ENCODE measurements at regions not wholly inside any gene's neighbourhood (a gene's known extent, or its start where the extent isn't known, plus 50 kb on each side); places are given as distances from the start of the nearest gene placed in this dataset.

GRCh38 chr4:38510201-38510600 lies 153.8 kb upstream of the KLF3 start:
- DNase-seq (ENCODE audit: extremely low spot score), result no peak
- CTCF ChIA-PET, result interaction anchor here (0.9 to 1.8 kb wide), 8 partner anchors 11 to 191 kb away, joined by 3 to 4 read pairs (median 3); no protein-coding TSS in a partner anchor
- TF ChIP-seq CTCF (IDR thresholded peaks at IDR 0.05; ENCODE audit: control extremely low read depth, extremely low read depth, low read depth, missing control alignments), result no peak
- POLR2A ChIA-PET, result no interaction called here

- no peak for DNase-seq (ENCODE audit: extremely low spot score)
- POLR2A ChIA-PET, result no interaction called here
- no peak for TF ChIP-seq CTCF (IDR thresholded peaks at IDR 0.05; ENCODE audit: control extremely low read depth, extremely low read depth, low read depth, missing control alignments)
- CTCF ChIA-PET, result interaction anchor here (0.7 to 1.8 kb wide), 2 partner anchors 9 to 10 kb away, joined by 3 to 4 read pairs; no protein-coding TSS in a partner anchor
Observed at GRCh38 chr4:38511702-38512101, 152.3 kb upstream of the KLF3 start.

GRCh38 chr4:38512840-38513239 lies 151.2 kb upstream of the KLF3 start:
- no peak for DNase-seq (ENCODE audit: extremely low spot score)
- ChIA-PET CTCF (interaction anchor here (1.2 to 1.5 kb wide), 2 partner anchors 10 to 14 kb away, joined by 3 read pairs; no protein-coding TSS in a partner anchor), POLR2A (no interaction called here)
- no peak for TF ChIP-seq CTCF (IDR thresholded peaks at IDR 0.05; ENCODE audit: control extremely low read depth, extremely low read depth, low read depth, missing control alignments)

- no peak for DNase-seq (ENCODE audit: extremely low spot score)
- ChIA-PET POLR2A (no interaction called here), CTCF (interaction anchor here (1.1 kb wide), 2 partner anchors 20 to 48 kb away, joined by 3 to 4 read pairs; no protein-coding TSS in a partner anchor)
- no peak for TF ChIP-seq CTCF (IDR thresholded peaks at IDR 0.05; ENCODE audit: control extremely low read depth, extremely low read depth, low read depth, missing control alignments)
Observed at GRCh38 chr4:38514465-38515146, 149.4 kb upstream of the KLF3 start.

GRCh38 chr4:38516190-38516589 lies 147.8 kb upstream of the KLF3 start:
- no peak for DNase-seq (ENCODE audit: extremely low spot score)
- CTCF ChIA-PET, result interaction anchor here (1.0 to 1.7 kb wide), 3 partner anchors 196 to 337 kb away, joined by 3 to 4 read pairs (median 3); no protein-coding TSS in a partner anchor
- TF ChIP-seq CTCF (IDR thresholded peaks at IDR 0.05; ENCODE audit: control extremely low read depth, extremely low read depth, low read depth, missing control alignments), result no peak
- POLR2A ChIA-PET, result no interaction called here

GRCh38 chr4:38519666-38520065 lies 144.3 kb upstream of the KLF3 start:
- ChIA-PET POLR2A (no interaction called here), CTCF (no interaction called here)
- TF ChIP-seq CTCF (IDR thresholded peaks at IDR 0.05; ENCODE audit: control extremely low read depth, extremely low read depth, low read depth, missing control alignments), result no peak
- no peak for DNase-seq (ENCODE audit: extremely low spot score)

Data from GM10248 (cell line).